Activated CD4-positive, alpha-beta T cell treated with anti-CD3 and anti-CD28 coated beads, Interleukin-2, Interleukin-6, amounts not matched to agents 100 ng/mL and 50 ng/mL, durations not matched to agents 16 hours and 8 hours (primary cell): ENCODE measurements at regions not wholly inside any gene's neighbourhood (a gene's known extent, or its start where the extent isn't known, plus 50 kb on each side); places are given as distances from the start of the nearest gene placed in this dataset.

ENCODE experiments used
- DNase-seq: peaks from one replicate; pipeline ENCODE4 v3.0.0-alpha.2; 2020

DNA sequence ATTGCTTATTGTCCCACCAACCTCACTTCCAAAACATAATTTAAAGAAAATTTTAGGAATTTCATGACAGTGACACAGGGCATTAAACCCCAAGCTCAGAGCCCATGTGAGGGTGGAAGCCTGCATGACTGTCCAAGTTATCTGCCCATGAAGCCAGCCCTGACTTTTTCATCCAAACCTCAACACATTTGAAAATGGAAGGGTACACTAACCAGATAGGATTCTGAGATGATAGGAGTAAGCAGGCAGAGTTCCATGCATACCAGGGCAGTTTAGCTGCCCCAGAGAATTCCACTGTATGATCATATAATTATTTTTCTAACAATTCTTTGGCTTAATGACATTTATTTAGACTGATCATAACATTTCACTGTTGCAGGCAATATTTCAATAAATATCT is 986.0 kb downstream of the TTLL7 start:
- DNase-seq: no peak

DNA sequence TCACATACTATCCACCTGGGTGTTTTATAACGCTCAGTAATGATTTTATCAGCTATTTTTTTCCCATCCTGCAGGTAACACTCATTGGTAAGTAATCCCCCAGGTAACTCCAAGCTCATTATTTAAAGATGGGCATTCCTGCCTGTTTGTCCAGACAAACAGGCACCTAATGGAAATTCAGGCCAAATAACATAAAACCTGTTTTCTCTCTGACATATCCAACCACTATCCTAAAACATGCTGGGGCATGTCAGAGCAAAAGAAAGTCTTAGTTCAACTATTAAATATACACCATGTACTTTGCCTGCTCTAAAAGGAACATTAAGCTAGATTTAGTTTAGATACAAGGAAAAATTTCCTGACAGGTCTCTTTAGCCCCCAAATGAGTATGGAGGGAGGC is 987.7 kb downstream of the TTLL7 start:
- DNase-seq: no peak

DNA sequence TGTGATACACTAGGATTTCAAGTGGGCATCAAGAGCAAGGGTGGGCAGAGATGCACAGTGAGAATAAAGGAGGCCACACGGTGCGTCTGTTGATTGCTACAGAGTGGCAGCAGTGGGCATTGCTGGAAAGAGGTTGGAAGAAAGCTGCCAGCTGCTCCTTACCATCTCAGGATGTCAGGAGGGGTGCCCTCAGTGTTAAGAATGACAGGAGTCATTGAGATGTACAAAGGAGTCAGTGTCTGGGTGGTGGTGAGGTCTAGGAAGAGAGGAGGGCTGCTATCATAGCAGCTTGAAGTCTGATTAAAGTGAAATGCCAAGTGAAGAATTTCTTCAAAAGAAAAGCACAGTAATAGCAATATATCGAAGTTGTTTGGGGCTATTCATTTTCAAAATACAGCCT is 992.7 kb downstream of the TTLL7 start:
- no peak for DNase-seq

DNA sequence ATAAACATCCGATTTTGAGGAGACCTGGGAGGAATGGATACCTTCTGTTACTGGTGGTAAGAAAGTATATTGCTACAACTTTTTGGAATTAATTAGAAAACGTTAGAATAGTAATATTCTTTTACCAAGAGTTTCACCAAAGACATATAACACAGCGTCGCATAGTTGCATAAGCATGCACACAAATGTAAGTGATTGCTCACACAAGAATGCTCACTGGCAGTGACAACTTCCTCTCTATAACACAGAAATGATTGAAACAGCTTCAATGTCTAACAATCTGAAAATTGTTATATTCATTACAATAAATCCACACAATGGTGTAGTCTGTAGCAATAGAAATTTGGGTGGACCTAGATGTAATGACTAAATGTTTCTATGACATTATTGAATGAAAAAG is 998.6 kb downstream of the TTLL7 start:
- DNase-seq: no peak

DNA sequence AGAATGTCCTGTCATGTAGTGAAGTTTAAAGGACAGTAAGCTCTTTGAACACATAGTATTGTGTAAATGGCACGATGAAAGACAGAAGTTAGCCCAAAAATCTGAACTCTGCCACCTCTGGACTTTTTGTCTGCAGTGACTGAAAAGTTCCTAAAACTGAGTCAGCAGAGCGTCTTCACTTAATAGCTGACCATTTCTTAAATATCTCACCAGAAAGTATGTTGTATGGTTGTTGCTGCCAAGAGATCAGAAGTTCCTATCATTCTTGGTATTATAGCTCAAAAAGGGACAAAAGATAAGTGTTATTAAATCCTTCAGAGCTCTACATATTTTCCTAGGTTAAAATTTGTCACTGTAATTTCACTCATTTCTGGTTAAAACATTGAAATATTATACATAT is 1003.0 kb downstream of the TTLL7 start:
- DNase-seq: no peak

DNA sequence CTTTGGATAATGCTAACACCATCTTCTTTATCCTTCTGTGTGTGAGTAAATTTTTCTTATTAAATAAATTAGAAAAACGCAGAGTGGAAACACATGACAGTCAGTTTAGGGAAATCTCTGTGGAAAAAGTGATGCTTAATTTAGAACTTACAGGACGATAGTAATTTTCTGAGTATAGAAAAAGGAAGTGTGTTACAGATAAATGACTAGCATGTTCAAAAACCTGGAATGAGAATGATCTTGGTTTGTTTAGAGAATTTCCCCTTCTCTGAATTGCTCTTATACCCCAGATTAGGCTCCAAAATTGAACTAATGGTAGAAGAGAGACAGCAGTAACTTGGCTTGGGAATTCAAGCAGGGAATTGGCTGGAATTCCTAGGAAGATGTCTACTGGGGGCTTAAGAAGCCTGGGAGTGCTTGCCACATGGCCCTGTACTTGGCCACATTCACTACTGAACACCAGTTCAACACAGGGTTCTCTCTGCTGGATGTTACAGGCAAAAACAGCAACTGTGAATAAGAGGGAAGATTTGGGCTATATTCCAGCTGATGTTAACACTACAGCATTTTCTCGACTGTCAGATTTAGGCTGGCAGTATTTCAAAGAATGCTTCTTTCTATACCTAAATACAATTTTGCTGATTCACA is 1004.2 kb downstream of the TTLL7 start:
- no peak for DNase-seq

DNA sequence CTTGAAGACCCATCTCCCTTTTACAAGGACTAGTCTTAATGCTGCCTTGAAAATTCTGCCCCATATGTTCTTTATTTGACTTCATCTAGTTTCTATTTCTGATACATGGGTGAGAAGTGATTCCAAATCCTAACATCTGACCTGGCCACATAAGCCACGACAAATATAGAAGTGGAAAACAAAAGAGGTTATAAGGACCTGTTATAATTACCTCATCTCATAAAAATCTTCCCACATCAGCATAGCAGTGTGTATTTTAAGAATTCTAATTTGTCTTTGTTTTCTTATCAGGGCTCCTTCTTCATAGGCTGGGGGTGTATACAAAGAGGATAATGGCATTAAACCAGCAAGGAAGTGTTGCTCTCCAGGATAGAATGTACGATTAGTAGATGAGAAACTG is 1007.4 kb downstream of the TTLL7 start:
- DNase-seq: no peak

DNA sequence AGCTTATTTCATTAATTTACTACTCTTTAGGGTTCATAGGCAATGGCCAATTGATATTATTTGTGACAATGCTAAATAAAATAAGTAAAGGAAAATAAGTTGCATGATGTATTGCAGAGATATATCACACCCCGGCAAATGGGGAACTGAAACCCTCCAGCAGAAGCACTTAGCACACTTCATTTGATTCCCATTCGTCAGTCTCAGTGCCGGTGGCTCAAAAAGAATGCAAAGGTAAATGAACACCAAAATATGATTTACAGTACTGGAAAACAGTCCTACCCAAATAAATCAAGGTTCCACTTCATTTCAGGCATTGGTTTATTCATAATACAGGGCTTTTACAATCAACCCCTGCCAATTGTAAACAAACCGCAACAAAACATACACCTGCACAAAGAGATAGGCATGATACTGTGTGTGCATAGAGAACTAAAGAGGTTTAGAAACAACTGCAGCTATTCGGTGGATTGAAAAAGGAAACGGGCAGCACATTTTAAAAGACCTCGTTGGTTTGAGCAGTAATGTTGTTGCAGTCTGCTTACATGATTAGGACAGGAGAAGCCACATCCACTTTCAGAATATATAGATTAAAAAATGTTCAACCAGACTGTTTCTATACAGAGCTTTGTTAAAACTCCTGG is 1019.2 kb downstream of the TTLL7 start:
- no peak for DNase-seq

DNA sequence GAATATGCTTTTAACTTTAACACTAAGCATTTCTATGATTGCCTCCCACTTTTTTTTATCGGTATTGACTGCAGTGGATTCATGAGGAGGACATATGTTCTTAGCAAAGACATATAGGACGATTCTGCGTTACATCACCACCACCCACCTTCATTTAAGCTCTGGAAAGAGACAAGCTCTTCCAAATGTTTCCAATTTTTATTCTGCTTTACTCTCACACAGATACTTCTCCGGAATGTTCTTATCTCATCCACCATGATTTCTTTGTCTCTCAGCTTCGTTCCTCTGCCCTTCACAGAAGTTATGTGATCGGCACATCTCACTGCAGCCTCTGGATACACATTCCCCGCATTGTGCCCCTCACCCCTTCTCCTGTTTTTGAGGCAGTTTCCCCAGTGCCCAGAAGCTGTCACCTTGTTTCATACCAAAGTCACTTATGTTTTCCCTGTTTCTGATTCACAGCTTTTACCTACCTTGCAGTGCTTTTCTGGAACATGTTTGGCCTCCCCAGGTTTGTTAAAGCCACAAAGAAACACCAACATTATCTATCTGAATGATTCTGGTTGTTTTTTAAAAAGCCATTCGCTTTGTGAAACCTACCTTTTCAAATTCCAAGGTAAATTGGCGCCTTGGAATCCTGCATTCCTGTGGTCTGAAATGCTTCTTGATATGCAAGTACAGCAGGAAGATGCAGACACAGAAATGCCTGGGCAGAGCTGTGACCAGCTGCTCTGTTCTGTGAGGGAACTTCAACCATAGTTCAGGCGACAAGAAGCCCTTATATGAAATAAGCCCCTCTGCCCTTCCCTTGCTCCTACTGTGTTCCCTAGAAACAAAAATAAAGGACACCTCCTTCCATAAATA is 1020.2 kb downstream of the TTLL7 start:
- no peak for DNase-seq

DNA sequence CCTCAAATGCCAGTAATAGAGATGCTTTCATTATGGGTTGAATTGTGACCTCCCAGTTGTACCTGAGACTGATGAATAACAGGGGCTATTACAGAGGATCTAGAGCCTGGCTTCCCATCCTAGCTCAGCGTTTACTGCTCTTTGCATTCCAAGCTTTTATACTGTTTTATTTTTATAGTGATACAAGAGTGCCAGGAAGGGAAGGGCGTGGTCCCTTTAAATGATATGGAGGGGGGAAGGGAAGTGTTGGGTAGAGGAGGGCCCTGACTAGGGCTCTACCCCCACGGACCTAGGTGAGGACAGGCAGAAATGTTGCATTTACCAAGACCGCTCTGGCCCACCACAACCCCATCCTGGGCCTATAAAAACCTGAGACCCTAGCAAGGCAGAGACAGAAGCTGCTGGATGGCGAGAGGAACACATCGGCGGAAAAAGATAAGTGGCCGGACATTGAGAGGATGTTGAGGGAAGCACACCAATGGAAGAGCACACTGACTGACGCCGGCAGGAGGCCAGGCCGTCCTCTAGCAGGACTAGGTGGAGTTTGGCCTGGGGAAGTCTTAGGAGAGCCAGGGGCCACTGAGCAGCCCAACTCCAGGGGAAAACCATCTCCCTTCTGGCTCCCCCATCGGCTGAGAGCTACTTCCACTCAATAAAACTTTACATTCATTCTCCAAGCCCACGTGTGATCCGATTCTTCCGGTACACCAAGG is 1025.9 kb downstream of the TTLL7 start:
- DNase-seq: no peak

DNA sequence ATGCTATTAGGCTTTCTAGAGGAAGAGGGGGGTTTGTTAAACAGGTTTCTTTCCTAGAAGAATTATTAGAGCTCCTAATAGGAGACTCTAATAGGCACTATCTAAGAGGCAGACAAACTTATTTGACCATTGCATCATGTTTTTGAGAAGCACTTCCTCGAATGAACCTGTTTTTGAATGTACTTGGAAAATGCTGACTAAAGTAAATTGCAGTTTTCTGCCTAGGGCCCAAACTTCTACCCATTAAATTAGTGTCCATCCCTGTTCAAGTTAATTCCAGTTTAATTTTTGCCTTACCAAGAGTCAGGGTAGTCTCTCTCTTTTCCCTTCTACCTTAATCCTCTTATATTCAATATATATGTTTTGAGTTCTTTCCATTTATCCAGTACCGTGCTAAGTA is 1029.6 kb downstream of the TTLL7 start:
- DNase-seq: no peak

DNA sequence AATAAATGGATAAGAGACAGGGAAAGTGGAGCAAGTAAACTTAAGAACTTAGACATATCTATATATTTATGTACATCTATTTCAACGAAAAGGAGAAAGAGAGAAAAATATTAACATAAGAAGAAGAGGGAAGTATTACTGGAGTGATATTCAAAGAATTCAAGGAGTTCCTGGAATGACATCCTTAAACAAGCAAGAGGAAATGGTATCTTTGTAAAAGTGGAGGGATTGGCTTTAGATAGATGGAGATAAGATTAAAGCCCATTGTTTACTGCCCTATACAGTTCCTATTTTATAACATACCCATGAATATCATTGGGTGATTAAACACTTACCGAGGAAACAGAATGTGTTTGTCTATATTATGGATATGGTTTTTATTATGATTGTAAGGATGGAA is 1036.3 kb downstream of the TTLL7 start:
- DNase-seq: no peak

DNA sequence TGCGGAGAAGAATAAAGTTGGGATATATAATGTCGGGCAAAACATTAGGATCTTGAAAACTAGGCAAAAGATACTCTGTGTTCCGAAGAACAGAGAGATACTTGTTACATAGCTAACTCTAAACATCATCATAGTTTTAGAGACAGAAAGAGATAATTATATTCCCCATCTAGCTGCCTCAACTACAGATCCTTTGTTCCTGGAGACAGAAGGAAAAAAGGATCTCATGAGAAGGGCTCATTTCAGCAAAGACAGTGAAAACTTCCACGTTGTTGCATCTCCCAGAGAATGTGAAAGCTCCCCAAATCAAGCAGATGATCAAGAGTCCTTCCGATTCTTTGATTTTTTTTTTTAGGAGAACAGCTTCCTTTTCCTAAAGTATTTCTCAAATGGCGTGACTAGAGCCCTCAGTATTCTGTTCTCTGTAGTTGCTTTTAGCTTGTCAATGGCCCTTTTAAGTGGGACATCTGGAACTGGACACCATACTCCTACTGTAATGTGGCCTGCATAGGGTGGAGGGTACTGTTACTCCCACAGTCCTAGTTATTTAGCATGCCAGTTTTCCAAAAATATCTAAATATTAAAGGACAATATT is 1048.2 kb downstream of the TTLL7 start:
- DNase-seq: no peak

DNA sequence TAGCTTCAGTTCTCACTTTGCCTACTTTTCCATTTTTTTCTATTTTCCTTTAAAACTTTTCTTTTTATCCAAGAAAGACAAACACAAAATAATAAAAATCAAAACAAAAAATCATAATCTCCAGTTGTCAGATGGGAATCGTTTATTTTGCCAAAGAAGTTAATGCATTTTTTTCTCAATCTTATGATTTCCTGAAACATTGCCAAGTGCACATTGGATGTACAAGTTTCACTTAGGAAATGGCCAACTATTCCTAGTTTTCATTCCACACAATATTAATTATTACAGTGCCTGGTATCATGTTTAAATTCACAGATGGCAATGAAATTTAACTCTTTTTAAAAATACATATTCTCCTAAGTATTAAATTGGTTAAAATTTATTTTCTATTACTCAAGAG is 1050.5 kb downstream of the TTLL7 start:
- no peak for DNase-seq

DNA sequence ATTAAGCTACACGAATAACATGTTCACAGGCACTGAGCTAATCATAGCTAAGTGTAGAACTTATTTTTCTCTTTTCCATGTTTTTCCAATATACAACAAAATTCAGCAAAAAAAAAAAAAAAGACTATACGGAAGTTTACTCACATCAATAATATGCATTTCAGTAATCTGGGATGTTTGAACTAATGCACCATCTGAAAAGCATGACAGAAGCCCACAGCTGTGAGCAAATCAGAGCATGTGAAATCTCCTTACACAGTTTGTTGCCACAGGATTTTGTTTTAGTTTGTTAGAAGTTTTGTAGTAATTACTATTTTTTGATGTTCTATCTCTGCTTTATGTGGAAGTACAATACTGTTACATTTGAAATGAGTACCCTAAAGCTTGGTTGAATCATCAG is 1051.7 kb downstream of the TTLL7 start:
- DNase-seq: no peak

DNA sequence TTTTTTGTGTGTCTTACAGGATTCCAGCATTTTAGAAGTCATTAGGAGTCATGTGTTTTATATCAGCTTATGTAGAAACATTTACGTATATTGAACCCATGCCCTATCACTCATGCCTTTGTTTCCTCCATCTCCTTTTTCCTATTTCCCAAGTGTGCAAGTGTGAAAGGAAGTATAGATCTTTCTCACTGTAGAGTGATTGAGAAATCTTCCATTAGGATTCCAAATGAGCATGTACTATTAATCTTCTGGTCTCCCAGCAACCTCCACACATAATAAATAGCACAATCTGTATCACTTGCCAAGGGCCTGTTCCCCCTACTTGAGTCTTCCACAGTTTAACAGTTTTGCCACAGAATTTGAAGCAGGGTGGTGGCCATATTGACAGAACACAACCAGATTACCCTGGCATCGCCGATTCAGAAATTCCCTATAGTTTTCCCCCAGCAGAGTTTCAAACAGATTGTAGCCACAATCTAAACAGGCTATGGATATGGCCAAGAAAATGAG is 1052.8 kb downstream of the TTLL7 start:
- DNase-seq: no peak

DNA sequence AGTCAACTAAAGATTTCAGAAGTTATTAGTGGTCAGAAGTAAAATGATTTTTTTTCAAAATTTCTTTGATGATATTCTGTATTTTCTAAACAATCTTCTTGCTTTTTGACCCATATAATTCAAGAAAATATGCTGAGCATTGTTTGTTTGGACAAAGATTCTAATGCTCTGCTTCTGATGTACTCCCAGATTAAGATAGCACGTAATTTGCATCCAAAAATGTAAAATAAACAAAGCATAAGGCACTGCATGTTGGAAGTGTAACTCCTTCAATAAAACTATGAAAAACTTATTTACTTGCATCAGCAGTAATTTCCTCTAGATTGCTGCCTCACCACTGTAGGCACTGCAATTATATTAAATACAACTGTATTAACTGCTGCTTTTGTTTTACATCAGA is 1054.1 kb downstream of the TTLL7 start:
- no peak for DNase-seq

DNA sequence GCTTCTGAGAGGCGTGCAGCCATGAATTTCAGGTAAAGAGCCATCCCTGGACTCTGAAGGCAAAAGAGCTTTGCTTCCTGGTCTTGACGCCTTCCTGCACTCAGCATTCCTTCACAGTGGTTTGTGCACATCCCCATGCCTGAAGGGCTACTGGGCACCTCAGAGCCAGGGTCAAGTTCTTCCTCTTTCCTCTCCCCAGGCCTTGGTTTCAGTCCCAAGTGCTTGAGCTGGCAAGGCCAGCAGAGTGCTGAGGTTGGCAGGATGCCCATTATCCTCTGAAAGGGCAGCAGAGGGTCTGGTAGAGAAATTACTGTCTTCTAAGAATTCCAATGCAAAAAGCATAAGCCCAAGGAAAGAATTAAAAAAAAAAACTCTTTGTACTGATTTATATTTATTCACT is 1064.9 kb downstream of the TTLL7 start:
- DNase-seq: no peak

DNA sequence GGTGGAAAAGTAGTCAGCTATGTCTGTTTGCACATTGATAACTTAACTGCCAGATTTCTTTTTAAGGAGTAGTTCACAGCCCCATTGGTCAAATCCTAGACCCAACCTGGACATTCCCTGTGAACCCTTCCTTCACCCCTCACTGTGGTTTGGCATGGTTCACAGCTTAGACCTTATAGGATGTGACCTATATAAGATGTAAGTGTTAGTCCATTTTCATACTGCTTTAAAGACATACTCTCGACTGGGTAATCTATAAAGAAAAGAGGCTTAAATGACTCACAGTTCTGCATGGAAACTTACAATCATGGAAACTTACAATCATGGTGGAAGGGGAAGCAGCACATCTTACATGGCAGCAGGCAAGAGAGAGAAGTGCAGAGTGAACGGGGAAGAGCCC is 1066.2 kb downstream of the TTLL7 start:
- DNase-seq: no peak

DNA sequence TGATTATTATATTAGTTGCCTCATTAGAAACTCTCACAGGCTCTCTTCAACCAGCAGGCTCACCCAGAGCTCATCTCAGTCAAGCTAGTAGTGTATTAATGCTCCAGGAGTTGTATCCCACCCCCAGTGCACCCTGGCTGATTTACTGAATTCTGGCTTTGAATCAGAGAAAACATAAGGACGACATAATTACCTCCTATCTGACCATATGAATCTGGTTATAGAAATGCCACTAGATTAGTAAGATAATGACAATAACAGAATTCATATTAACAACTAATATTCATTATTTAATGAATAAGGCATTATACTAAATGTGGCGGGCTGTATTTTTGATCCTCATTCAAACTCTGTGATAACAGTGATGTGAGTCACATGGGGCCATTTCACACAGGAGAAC is 1066.7 kb downstream of the TTLL7 start:
- DNase-seq: no peak

DNA sequence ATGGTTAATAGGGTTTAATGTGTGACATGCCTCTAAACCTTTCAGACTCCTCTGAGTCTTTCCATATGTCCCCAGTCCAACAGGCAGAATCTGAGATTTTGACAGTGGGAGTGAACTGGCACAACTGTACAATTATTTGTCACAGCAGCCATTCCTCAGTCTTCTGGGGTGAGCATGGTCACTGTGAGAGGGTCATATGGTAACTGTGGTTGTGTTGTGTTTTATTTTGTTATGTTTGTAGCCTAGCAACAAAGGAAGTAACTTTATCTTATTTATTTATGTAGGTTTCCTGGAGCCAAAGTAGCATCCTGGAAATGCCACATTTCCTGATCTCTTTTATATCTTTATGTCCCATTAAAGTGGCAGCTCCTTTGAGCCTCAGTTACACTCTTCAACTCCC is 1067.9 kb downstream of the TTLL7 start:
- DNase-seq: no peak

DNA sequence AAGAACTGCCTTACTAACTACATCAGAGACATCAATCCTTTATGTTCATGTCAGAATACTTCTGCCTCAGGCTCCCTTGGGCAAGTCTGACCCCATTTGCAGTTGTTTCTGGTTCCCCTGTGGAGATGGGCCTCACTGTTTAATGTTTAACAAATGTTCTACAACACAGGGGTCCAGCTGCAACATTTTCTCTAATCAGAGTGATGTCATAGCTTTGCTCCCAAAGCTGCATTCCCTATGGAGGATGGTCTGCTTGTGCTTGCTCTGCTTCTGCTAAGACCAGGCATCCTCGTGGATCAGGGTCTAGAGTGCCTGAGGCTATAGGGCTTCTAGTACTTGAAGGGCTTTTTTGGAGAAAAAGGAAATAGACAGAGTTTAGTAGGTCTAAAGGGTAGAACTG is 1071.2 kb downstream of the TTLL7 start:
- DNase-seq: no peak

DNA sequence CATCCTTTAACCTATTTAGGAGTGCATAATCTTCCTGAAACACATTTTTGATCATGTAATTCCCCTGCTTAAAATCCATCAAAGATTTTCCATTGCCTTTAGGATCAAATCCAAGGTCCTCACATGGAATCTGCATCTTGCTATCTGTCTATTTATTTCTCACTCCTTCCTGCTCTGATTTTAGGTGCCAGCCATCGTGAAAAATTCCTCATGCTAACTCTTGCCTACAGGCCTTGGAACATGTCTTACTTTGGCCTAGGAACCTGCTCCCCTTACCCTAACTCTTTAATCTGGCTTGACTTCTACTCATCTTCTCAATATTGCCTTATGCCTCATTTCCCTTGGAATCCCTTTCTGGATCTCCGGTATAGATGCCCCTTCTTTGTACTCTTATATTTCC is 1074.3 kb downstream of the TTLL7 start:
- no peak for DNase-seq
